HG02938 (cell line): ENCODE measurements at regions not wholly inside any gene's neighbourhood (a gene's known extent, or its start where the extent isn't known, plus 50 kb on each side); places are given as distances from the start of the nearest gene placed in this dataset.
A peak's percentile ranks its signal among the peaks of the same experiment; 100 is the strongest.

Experiments
- ATAC-seq: cut with Tn5 transposase; IDR thresholded peaks from one replicate; pipeline ENCODE4 v1.9.1; 2021; ENCODE audit warnings: mild to moderate bottlenecking, moderate library complexity; ENCODE audit not compliant: unreplicated experiment

DNA sequence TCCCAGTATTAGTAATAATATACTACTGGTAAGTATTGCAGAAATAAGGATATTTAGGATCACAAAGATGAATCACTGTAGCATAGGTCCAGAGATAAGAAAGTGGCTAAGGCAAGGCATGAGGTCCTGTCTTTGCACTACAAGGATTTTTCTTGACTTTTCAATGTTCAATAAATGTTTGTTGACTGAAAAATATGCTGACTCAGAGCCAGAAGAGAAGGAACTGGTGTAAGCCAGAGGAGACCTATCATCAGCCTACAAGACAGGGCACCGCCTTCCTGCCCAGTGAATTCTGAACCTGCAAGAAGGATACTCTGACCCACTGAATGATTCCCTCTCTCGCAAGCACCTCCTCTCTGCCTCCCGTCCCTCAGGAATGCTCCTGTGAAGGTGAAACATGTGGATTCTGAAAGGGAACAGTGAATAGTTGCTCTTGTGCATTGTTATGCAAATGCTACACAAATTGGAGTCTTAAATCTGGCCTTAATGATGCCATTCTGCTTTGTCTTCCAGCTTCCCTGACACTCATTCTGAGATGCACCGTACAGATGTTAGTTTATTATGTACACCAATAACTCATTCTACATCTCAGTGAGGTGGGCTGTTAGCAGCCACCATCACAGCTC is 540.0 kb downstream of the OMA1 start:
- no peak for ATAC-seq

DNA sequence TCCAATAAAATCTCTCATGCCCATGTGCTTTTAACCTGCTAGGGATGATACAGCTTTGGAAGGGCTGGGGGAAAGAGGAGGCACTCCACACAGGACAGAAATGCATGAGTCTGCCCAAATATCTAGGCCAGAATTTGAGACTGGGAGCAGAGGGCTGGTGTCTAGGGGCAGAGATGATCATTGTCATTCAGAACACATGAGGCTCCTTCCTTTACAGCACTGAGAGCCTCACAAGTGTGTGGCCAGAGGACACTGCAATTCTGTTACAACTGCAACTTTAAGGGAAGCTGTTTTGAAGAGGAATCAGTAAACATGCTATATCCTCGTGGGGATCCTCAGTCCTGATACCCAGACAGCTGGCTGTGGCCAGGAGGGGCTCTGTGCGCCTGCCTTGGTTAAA is 541.3 kb downstream of the OMA1 start:
- no peak for ATAC-seq

DNA sequence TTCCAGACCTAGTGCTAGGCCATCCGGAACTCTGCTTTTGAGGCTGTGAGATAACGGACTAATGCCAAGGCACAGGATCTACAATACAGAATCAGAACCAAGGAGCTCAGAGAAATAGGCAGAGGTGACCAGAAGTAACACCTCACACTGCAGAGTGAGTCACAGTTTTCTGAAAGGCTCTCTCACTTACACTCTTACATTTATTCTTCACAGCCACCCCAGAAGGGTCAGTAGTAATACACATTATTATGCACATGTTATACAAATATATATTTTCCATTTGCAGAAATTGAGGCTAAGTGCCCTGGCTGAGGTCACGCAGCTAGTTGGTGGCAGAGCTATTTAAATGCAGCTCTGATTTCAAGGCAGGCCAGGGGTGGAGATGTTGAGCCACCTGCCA is 542.5 kb downstream of the OMA1 start:
- ATAC-seq: no peak

DNA sequence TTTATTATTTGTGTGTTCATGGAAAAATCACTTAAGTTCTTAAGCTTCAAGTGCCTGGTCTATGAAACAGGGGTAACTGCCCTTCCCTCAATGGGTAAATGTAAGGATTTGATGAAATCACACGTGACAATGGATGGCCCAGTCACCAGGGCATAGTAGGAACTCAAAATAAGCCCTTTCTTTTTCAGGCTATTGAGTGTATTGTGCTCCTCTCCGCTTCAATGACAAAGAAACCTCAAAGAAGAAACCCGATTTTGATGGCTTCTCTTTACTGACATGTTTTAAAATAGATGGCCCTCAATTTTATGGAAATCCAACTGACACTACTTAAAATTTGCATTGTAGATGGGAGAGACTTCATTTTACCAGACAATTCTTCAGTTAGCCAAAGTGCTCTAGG is 543.5 kb downstream of the OMA1 start:
- no peak for ATAC-seq

DNA sequence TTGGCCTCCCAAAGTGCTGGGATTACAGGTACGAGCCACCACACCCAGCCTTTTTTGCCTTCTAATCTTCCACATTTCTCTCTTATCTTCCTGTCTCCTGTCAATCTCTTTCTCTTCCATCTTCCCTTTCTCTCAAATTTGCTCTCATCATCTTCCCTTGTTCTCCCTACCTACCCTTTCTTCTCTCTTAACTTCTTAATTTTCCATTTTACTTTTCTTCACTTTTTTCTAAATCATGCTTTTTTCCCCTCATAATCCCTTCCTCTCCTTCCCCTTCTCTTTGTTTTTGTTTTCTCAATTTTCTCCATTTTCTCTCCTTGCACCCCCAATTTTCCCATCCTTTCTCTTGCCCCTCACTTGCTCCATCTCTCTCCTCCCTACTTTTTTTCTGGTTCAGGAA is 545.7 kb downstream of the OMA1 start:
- no peak for ATAC-seq

DNA sequence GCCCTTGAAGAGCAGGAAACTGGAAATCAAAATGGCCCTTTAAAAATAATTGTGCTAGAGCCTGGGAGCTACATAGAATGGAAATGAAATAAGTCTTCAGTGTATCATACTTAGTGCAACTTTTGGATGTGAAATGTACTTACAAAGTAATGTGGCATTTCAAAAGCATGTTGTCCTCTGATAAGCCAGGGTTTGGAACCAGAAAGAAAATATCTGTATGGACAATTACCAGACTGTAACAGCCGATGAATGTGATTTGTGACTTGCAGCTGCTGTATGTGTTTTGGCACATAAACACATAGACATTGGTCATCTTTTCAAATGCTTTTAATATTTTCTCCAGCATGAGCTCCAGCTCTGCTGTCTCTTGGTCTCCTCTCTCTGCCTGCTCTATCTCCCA is 546.4 kb downstream of the OMA1 start:
- no peak for ATAC-seq

DNA sequence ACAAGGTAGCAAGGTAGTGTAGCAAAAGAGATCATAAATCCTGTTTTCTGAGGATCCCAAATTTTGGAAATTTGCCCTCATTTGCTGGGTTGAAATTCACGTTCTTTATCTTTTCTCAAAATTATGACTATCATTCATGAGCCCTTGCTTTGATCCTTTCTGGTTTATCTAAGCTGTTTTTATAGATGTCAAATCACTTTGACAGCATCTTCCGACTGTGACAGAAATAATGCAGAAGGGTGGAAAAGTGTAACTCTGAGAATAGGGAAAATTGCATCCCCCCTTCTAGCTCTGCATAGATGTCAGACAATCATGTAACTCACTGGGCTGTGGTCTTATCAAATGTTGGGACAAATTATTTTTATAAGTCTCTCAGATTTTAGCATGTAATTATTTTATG is 550.1 kb downstream of the OMA1 start:
- no peak for ATAC-seq

DNA sequence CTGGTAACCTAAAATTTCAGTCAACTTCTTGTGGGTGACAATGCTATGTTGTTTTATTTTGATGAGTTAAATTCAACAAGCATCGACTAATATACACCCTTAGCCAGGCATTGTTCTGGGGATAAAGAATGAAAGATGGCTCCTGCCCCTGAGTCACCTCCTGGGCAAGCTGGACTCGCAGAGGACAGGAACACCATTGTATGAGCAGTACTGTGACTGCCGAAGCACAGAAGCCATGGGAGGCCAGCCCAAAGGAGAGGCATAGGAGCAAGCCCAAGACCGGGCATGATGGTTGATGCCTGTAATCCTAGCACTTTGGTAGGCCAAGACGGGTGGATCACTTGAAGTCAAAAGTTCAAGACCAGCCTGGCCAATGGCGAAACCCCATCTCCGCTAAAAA is 555.2 kb downstream of the OMA1 start:
- no peak for ATAC-seq

DNA sequence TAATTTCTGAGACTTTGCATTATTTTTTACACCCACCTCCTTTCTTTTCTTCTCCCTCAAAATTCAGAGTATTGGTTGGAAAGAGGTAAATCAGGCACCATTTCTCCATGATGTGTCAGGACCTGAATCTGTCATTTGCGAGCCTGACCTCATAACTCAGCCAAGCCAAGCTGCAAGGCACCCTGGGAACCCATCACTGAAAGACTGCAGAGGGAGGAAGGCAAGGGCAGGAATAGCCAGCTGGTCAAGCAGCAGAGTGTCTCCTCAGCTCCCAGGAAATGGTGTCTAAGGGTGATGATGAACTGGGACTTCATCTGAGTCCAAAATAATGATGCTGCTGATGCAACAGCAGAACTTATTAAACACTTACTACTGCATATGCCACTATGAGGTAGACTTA is 556.6 kb downstream of the OMA1 start:
- ATAC-seq: no peak

DNA sequence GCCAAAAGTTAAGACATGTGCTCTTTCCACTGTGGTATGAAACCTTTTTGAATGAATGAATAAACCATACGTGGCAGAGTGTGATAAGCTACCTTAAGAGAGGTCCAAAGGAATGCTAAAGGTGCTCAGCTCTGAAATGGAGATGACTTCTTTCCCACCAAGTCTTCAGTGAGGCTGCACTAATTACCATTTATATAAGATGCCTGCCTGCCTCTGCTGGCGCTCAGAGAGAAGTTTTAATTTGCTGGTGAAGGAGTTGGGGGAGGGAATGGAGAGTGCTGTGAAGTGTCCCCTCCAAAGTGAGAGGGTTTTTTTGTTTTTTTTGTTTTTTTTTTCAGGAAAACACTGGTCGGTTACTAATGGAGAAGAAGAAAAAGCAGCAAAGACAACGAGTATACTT is 559.0 kb downstream of the OMA1 start:
- ATAC-seq: no peak

DNA sequence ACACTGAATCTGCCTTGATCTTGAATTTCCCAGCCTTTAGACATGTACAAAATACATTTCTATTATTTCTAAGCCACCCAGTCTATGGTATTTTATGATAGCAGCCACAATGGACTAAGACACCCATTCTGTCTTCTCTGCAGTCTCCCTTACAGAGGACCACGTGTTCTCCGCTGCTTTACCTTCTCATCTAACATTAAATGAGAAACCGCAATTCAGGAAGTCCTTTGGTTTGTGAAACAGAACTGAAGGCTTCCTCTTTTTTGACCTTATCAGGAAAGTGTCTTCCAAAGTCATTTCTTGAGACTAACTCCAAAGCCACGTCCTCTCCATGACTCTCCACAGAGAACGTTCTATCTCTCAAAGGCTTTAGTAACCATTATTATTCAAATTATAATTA is 560.1 kb downstream of the OMA1 start:
- peak; percentile 83 for ATAC-seq

DNA sequence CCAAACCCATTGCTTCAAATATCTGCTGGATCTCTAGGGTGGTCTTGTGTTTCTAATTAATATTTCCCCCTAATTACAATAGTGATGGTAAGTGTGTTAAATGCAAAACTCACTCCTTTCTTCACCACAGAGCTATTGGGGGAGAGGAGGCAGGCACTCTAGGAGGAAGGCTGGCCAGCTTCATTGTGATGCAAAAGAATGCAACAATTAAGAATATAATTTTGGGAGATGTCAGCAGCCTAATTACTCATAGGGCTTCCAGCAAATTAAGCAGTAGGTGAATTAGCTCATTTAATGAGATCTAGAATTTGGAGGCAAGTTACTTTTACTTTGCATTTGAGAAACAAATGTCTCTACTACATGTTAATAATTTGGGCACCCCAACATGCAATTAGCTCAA is 560.4 kb upstream of the DAB1 start:
- no peak for ATAC-seq

DNA sequence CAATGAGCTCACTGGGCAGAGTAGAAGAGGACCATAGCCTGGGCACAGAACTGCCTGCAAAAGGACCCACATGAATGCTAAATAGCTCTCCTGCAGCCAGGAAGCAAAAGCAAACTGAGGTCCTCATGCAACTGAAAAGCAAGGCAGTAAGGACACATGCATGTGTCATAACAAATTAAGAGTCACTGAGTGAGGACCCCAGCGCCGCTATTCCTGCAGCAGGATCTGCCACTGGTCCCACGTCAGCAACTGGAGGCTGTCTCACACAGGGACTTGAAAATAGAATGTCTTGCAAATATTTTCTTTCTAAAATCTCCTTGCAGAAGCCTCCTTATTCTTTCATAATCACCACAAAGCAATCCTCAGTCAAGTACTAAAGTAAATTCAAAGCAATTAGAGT is 559.6 kb upstream of the DAB1 start:
- ATAC-seq: no peak

DNA sequence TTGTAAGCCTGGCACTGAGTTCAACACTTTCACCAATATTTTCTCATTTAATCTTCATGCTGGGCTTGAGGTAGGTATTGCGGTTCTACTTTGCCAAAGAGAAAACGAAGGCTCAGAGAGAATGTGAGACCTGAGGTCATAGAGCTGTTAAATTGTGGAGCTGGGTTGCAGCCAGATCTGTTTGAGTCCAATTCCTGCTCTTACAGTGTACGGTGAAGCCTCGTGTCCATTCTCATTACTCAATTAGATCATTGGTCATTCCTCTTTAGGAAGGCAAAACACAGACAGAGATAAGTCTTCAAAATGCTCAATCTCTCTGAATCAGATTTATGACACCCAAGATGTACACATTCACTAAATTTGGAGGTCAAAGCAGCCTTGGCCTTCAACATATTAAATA is 559.0 kb upstream of the DAB1 start:
- ATAC-seq: no peak

DNA sequence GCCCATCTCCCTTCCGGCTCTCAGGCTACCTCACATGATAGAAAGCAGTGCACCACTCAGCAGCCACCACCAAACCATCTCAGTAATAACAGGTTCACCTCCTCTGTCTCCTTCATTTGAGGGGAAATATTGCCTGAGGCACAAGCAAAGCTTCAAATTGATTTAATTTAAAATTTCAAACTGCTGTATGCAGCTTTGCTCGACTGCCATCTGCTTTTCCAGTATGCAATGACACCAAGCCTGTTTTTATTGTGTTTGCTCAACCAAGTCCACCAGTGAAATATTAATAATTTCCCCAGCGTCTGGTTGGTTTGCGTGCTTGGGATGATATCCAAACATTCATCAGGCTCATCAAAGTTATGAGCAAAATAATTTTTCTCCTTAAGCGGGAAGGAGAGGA is 552.4 kb upstream of the DAB1 start:
- no peak for ATAC-seq

DNA sequence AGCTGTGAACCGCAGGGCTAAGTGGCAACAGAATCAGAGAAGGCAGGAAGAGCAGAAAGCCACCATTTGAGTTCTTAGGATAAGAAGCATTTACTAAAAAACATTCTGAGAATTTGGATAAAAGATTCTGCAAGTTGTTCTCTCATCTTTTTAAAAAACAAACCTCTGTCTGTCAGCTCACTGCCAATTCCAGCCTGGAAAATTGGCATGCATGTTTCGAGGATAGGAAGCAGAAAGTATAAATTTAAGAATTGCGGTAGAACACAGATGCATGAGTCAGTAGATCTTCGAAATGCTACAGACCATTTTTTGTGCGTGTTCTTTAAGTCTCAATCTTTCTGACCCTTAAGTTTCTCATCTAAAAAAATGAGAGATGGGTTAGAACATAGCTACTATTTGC is 544.5 kb upstream of the DAB1 start:
- no peak for ATAC-seq

DNA sequence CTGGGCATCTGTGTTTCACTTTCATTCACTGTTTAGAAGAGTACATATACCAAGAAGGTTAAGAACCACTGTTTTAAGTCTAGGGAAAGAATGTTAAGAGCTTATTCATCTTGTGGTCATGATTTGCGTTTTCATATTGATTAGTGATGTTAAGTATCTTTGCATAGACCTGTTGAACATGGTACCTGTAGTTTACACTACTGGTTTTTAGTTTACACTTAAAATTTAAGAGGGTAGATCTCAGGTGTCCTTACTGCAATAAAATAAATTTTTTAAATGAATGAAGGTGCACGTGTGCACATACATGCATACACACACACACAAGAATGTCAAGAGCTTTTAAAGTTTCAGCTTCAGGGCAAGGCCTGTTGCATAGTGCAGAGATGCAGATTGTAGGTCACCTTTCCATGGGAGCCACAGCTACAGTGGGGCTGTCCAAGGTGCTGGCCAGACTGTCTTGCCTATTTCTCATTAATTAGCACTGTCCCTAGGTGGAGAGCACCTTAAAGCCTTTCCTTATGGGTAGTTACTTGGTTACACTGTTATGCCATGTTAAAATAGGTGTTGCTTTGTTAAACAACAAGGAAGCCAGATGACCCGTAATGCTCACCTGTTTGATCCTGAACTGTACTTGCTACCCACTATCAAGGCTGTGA is 543.0 kb upstream of the DAB1 start:
- no peak for ATAC-seq

DNA sequence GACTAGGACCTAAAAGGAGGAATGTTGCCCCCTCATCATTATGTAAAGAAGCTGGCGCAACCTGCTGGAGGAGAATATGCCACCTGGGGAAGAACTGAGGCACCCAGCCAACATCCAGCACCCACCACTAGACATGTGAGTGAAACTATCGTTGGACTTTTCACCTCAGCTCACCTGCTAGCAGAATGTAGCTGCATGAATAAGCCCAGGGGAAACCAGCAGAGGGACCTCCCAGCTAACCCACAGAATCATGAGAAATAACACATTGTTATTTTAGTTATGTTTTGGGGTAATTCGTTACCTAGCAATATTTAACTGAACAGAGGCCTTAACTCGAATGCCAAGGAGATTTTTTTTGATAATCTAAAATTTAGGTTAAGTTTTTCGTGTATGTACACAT is 542.5 kb upstream of the DAB1 start:
- no peak for ATAC-seq

DNA sequence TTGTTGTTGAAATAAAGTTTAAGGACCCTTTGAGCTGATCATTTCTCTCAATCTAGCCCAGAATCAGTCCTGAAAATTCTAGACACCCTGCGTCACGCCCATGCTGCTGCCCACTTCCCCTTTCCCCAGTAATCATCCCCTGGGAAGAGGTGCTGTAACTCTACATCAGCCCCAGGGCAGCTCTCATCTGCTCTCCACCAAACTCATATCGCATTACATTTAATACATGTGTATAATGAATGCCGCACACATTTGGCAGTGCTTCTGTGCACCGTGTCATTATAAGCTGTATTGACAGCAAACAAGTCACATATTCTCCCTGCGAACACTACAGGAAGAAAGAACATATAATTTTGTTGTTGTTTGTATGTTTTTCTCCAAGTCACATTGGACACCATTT is 539.7 kb upstream of the DAB1 start:
- ATAC-seq: no peak

DNA sequence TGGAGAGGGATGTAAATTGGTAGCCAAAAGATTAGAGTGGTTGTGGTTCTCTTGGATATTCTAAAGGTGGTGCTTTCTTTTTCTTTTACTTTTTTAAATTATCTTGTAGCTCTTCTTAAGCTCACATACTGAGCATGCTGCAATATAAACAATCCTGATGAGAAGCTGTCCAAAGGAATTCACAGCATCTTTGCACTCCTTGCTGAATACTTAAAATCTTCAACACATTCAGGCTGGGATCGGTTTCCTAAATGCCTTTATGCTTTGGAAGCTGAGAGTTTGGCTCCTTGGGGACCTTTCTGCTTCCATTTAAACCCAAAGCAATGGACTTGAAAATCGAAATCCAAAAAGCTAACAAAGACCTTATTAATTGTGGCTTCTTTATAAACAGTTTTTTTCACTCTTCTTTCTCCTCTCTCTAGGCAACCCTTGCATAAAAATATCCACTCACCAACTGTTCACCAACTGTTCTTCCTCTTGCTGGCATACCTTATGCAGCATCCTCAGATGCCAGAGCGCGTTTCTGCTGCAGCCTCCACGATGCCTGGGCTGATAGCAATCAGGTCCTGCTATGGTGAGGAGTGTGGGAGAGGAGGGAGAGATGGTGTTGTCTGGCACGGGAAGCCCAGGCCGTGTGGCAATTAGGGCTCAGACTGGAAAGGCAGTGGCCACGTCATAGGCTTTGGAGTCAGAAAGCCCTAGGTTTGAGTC is 535.8 kb upstream of the DAB1 start:
- ATAC-seq: no peak

DNA sequence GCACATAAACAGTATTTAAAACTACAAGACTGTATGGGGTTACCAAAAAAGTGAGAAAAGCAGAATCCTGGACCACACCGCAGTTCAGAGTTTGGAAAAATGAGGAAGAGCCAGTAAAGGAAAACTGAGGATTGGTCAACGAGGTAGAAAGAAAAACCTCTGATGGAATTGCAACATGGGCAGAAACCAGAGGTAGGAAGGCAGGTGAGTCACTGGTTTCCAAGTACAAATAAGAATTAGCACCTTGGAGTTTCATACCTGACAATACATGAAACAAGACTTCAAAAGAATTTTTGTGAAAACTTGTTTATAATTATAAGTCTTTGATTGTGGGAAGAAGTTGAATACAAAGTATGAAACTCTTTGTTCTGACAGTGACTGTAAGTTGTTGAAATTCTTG is 533.7 kb upstream of the DAB1 start:
- no peak for ATAC-seq

DNA sequence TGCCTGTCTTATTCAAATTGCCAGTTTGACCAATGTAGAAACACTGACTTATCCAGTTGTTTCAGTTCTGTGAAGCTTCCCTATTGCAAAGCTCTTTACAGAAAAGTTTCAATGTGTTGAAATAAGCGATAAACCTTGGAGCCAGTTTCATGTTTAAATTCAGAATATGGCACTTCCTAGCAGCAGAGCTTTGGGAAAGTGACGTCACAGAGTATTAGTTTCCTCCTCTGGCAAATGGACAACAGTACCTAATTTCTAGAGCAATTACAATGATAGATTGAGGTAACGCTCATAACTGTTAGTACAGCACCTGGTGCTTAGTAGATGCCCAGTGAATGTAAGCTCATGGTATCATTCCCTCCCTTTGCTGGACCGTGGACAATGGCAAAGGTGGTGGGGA is 527.5 kb upstream of the DAB1 start:
- ATAC-seq: no peak

DNA sequence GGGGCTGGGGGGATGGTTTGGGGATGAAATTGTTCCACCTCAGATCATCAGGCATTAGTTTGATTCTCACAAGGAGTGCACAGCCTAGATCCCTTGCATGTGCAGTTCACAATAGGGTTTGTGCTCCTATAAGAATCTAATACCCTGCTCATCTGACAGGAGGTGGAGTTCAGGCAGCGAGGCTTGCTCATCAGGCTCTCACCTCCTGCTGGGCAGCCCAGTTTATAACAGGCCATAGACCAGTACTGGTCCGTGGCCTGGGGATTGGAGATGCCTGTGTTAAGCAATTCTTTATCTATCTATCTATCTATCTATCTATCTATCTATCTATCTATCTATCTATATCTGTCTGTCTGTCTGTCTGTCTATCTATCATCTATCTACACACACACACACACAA is 525.3 kb upstream of the DAB1 start:
- ATAC-seq: no peak
